H9 (cell line): ENCODE measurements at regions not wholly inside any gene's neighbourhood (a gene's known extent, or its start where the extent isn't known, plus 50 kb on each side); places are given as distances from the start of the nearest gene placed in this dataset.

ENCODE experiments used
- DNase-seq: peaks from one replicate; pipeline ENCODE4 v3.0.0-alpha.2; 2017
- H2AFZ ChIP-seq: one replicate; pipeline ENCODE4 v1.6.1; 2013; ENCODE audit warnings: mild to moderate bottlenecking, low read length, control low read depth, moderate library complexity
- H2AK5ac ChIP-seq: 2 replicates; pipeline ENCODE4 v1.6.1; 2013; ENCODE audit warnings: low read length, control low read depth, mixed read lengths; ENCODE audit not compliant: insufficient read length
- H2BK120ac ChIP-seq: one replicate; pipeline ENCODE4 v1.6.1; 2013; ENCODE audit warnings: low read depth, mild to moderate bottlenecking, low read length, control low read depth, inconsistent platforms; ENCODE audit not compliant: poor library complexity, severe bottlenecking
- H2BK12ac ChIP-seq: 2 replicates; pipeline ENCODE4 v1.6.1; 2013; ENCODE audit warnings: low read length, control low read depth, mixed read lengths, low read depth; ENCODE audit not compliant: insufficient read length
- H2BK15ac ChIP-seq: 2 replicates; pipeline ENCODE4 v1.6.1; 2013; ENCODE audit warnings: low read depth, low read length, control low read depth
- H2BK20ac ChIP-seq: one replicate; pipeline ENCODE4 v1.6.1; 2013; ENCODE audit warnings: low read depth, mild to moderate bottlenecking, low read length, control low read depth, inconsistent platforms; ENCODE audit not compliant: poor library complexity, severe bottlenecking
- H2BK5ac ChIP-seq: 2 replicates; pipeline ENCODE4 v1.6.1; 2013; ENCODE audit warnings: low read length, control low read depth, mixed read lengths; ENCODE audit not compliant: insufficient read length
- H3K14ac ChIP-seq: 2 replicates; pipeline ENCODE4 v1.6.1; 2013; ENCODE audit warnings: low read length, control low read depth; ENCODE audit not compliant: insufficient read depth
- H3K18ac ChIP-seq: 2 replicates; pipeline ENCODE4 v1.6.1; 2013; ENCODE audit warnings: low read depth, mild to moderate bottlenecking, mixed read lengths, low read length, control low read depth; ENCODE audit not compliant: insufficient read length
- H3K23ac ChIP-seq: 2 replicates; pipeline ENCODE4 v1.6.1; 2013; ENCODE audit warnings: low read length, control low read depth, mixed read lengths, low read depth; ENCODE audit not compliant: insufficient read length
- H3K23me2 ChIP-seq: 2 replicates; pipeline ENCODE4 v1.6.1; 2013; ENCODE audit warnings: low read depth, mild to moderate bottlenecking, mixed read lengths, low read length, control low read depth; ENCODE audit not compliant: insufficient read length, poor library complexity, severe bottlenecking
- H3K27ac ChIP-seq: 2 replicates; pipeline ENCODE4 v1.5.1; 2013; ENCODE audit warnings: low read length, control low read depth, mixed read lengths, low read depth; ENCODE audit not compliant: insufficient read length
- H3K27me3 ChIP-seq: 2 replicates; pipeline ENCODE4 v1.6.1; 2013; ENCODE audit warnings: low read length, control low read depth, inconsistent platforms; ENCODE audit not compliant: insufficient read depth
- H3K4ac ChIP-seq: 2 replicates; pipeline ENCODE4 v1.6.1; 2013; ENCODE audit warnings: low read depth, mild to moderate bottlenecking, control low read depth, inconsistent platforms, low read length, moderate library complexity
- H3K4me1 ChIP-seq: 2 replicates; pipeline ENCODE4 v1.6.1; 2013; ENCODE audit warnings: low read length, control low read depth, inconsistent platforms; ENCODE audit not compliant: insufficient read depth
- H3K4me2 ChIP-seq: 2 replicates; pipeline ENCODE4 v1.6.1; 2013; ENCODE audit warnings: low read length, control low read depth, mixed read lengths; ENCODE audit not compliant: insufficient read length, insufficient read depth
- H3K56ac ChIP-seq: 2 replicates; pipeline ENCODE4 v1.6.1; 2013; ENCODE audit warnings: low read depth, mild to moderate bottlenecking, mixed read lengths, low read length, control low read depth; ENCODE audit not compliant: insufficient read length
- H3K79me1 ChIP-seq: 2 replicates; pipeline ENCODE4 v1.6.1; 2013; ENCODE audit warnings: low read depth, mild to moderate bottlenecking, moderate library complexity, low read length, control low read depth, inconsistent platforms; ENCODE audit not compliant: insufficient read depth, poor library complexity, severe bottlenecking
- H3K79me2 ChIP-seq: 2 replicates; pipeline ENCODE4 v1.6.1; 2013; ENCODE audit warnings: low read length, control low read depth, inconsistent platforms; ENCODE audit not compliant: insufficient read depth
- H3K9ac ChIP-seq: 2 replicates; pipeline ENCODE4 v1.6.1; 2013; ENCODE audit warnings: low read length, control low read depth, mixed read lengths; ENCODE audit not compliant: insufficient read length; ENCODE audit errors: extremely low read depth
- H3K9me3 ChIP-seq: one replicate; pipeline ENCODE4 v1.6.1; 2013; ENCODE audit warnings: low read depth, low read length, inconsistent platforms; ENCODE audit not compliant: control insufficient read depth
- H3T11ph ChIP-seq: one replicate; pipeline ENCODE4 v1.6.1; 2013; ENCODE audit warnings: mild to moderate bottlenecking, low read length, control low read depth, inconsistent platforms
- H4K20me1 ChIP-seq: one replicate; pipeline ENCODE4 v1.6.1; 2013; ENCODE audit not compliant: control insufficient read depth, insufficient read length, insufficient read depth
- H4K5ac ChIP-seq: 2 replicates; pipeline ENCODE4 v1.6.1; 2013; ENCODE audit warnings: low read depth, mild to moderate bottlenecking, mixed read lengths, low read length, control low read depth; ENCODE audit not compliant: insufficient read length
- H4K8ac ChIP-seq: replicated peaks from 2 replicates; pipeline ENCODE4 v1.6.1; 2013; ENCODE audit warnings: low read length, control low read depth, mixed read lengths, low read depth; ENCODE audit not compliant: insufficient read length
- H4K91ac ChIP-seq: 2 replicates; pipeline ENCODE4 v1.6.1; 2013; ENCODE audit warnings: low read depth, mild to moderate bottlenecking, moderate library complexity, mixed read lengths, low read length, control low read depth; ENCODE audit not compliant: insufficient read length
- H3K27ac Mint-ChIP-seq, 3 experiments: 2 replicates in 2 of 3; 3 replicates in 1 of 3; pipeline ENCODE4 v1.8.0; 2020 to 2021; ENCODE audit warnings: mixed read lengths in 3 of 3, mild to moderate bottlenecking in 1 of 3, moderate library complexity in 1 of 3
- H3K27me3 Mint-ChIP-seq: 2 replicates; pipeline ENCODE4 v1.8.0; 2021; ENCODE audit warnings: low read depth, mild to moderate bottlenecking, moderate library complexity, mixed read lengths
- H3K36me3 Mint-ChIP-seq, 3 experiments: 2 replicates in 2 of 3; 3 replicates in 1 of 3; pipeline ENCODE4 v1.8.0; 2020 to 2021; ENCODE audit warnings: low read depth in 3 of 3, mixed read lengths in 3 of 3; ENCODE audit not compliant: insufficient read depth in 1 of 3
- H3K4me1 Mint-ChIP-seq, 2 experiments: 2 replicates each; pipeline ENCODE4 v1.8.0; 2020; ENCODE audit warnings: mixed read lengths in 2 of 2
- H3K4me3 Mint-ChIP-seq, 2 experiments: 2 replicates in 1 of 2; 3 replicates in 1 of 2; pipeline ENCODE4 v1.8.0; 2020 to 2021; ENCODE audit warnings: mild to moderate bottlenecking in 2 of 2, mixed read lengths in 2 of 2, moderate library complexity in 1 of 2
- H3K9me3 Mint-ChIP-seq, 2 experiments: 2 replicates in 1 of 2; 3 replicates in 1 of 2; pipeline ENCODE4 v1.8.0; 2020; ENCODE audit warnings: mild to moderate bottlenecking in 2 of 2, mixed read lengths in 2 of 2, moderate library complexity in 1 of 2
- CTCF ChIP-seq: fragments of 200-600 bp; sonication (generic); conservative IDR thresholded peaks from 3 replicates; pipeline ENCODE4 v1.8.0; 2021; ENCODE audit warnings: antibody characterized with exemption, mild to moderate bottlenecking
- WGBS: extraction: QIAGEN DNeasy Blood & Tissue Kit; methylation state at CpG from one replicate; pipeline ENCODE4 v1.1.7; 2013; ENCODE audit warnings: missing lambda C conversion rate, low lambda C conversion rate, mixed read lengths; ENCODE audit not compliant: insufficient read length; ENCODE audit errors: extremely low coverage; 5-methylcytosine and 5-hydroxymethylcytosine counted together

GRCh38 chr5:125169396-125169795, 423.0 kb upstream of the ZNF608 start:
- H2BK15ac ChIP-seq = no peak overlapping the region
- no peak overlapping the region for H2BK12ac ChIP-seq
- H3K9me3 Mint-ChIP-seq = peaks cover 32 to 34% of the 10 kb centered on the region in 2 experiments
- H3K23me2 ChIP-seq = no peaks in the 10 kb centered on the region
- no peak overlapping the region for H3T11ph ChIP-seq
- no peak overlapping the region for H3K4me2 ChIP-seq
- H3K4me1 Mint-ChIP-seq = peaks cover 9 to 16% of the 10 kb centered on the region in 2 experiments
- no peak overlapping the region for H3K4me3 Mint-ChIP-seq
- H3K27me3 Mint-ChIP-seq = no peaks in the 10 kb centered on the region
- H3K14ac ChIP-seq = no peak overlapping the region
- H4K91ac ChIP-seq = no peak overlapping the region
- no peak for DNase-seq
- no peaks in the 10 kb centered on the region for H3K9me3 ChIP-seq
- no peak overlapping the region for H3K27ac Mint-ChIP-seq
- no peak overlapping the region for H2BK5ac ChIP-seq
- no peak overlapping the region for H2BK120ac ChIP-seq
- no peaks in the 10 kb centered on the region for H3K79me2 ChIP-seq
- no peak overlapping the region for H3K18ac ChIP-seq
- H3K9ac ChIP-seq = no peak overlapping the region
- no peaks in the 10 kb centered on the region for H4K20me1 ChIP-seq
- H3K56ac ChIP-seq = no peak overlapping the region
- no peak overlapping the region for H3K27ac ChIP-seq
- WGBS = no CpG with 5 or more reads among the region's 1 CpG
- peaks cover 5% of the 10 kb centered on the region for H3K4me1 ChIP-seq
- no peak overlapping the region for H2AK5ac ChIP-seq
- no peak overlapping the region for H4K5ac ChIP-seq
- no peaks in the 10 kb centered on the region for H3K27me3 ChIP-seq
- no peak overlapping the region for H3K4ac ChIP-seq
- H2AFZ ChIP-seq = no peak overlapping the region
- no peak overlapping the region for H3K23ac ChIP-seq
- no peak for TF ChIP-seq CTCF
- H2BK20ac ChIP-seq = no peak overlapping the region
- no peaks in the 10 kb centered on the region for H3K79me1 ChIP-seq
- no peak overlapping the region for H4K8ac ChIP-seq
- peaks cover 29 to 41% (median 29%) of the 10 kb centered on the region in 3 experiments; a peak in 6 of 7 replicates for H3K36me3 Mint-ChIP-seq
